ENCODE measurements at regions not wholly inside any gene's neighbourhood (a gene's known extent, or its start where the extent isn't known, plus 50 kb on each side); places are given as distances from the start of the nearest gene placed in this dataset.

GRCh38 chr11:70595016-70595415 is 196.7 kb downstream of the CTTN start:
- in situ Hi-C loops (cut with MboI): no loop called here
- no peaks in the 10 kb centered on the region for H4K20me1 ChIP-seq (replicated peaks; ENCODE audit: control insufficient read depth, insufficient read depth, low read length)
- no TSS peak for BruUV-seq (replicated peaks)
- no peak overlapping the region for H2AFZ ChIP-seq (ENCODE audit: low read depth, low read length)
- no peak for DNase-seq (ENCODE audit: extremely low read depth in 1 of 4, low spot score in 3 of 4)
- H3K27me3 ChIP-seq (ENCODE audit: control insufficient read depth in 2 of 2, insufficient read depth in 2 of 2, low read length in 2 of 2): peaks cover 9 to 53% of the 10 kb centered on the region in 2 experiments; a peak in 3 of 5 replicates
- ChIA-PET POLR2A (no interaction called here), CTCF (ENCODE audit: low intra/inter-chr PET ratio) (no interaction called here)
- ATAC-seq: no peak
- no peaks in the 10 kb centered on the region for H3K9me1 ChIP-seq (ENCODE audit: control insufficient read depth, insufficient read depth, low read length)
- 3% methylated on average over 7 of the region's 13 CpGs for WGBS (ENCODE audit: insufficient coverage, low coverage, missing lambda C conversion rate)
- H3K9ac ChIP-seq (ENCODE audit: insufficient read depth in 1 of 2, low read depth in 2 of 2, low read length in 2 of 2): no peak overlapping the region
- H3K9me3 ChIP-seq (replicated peaks; ENCODE audit: control insufficient read depth, insufficient read depth, low read depth, low read length): no peaks in the 10 kb centered on the region
- no peak for FAIRE-seq
- no peak for TF ChIP-seq CBFA2T2 (conservative IDR thresholded peaks at IDR 0.05)
- no peak for TF ChIP-seq JUN (IDR thresholded peaks at IDR 0.05; ENCODE audit: borderline replicate concordance, low read depth, low read length)
- no peak for TF ChIP-seq JUN (CRISPR knock-in tag; IDR thresholded peaks at IDR 0.05; ENCODE audit: borderline replicate concordance)
- no peak for TF ChIP-seq RFX1 (IDR thresholded peaks at IDR 0.05)
- TF ChIP-seq HMG20B (CRISPR knock-in tag; IDR thresholded peaks at IDR 0.05): no peak
- TF ChIP-seq HDAC2 (IDR thresholded peaks at IDR 0.05): no peak
- TF ChIP-seq BDP1 (IDR thresholded peaks at IDR 0.05; ENCODE audit: insufficient read depth, insufficient read length): no peak
- no peak for TF ChIP-seq ZBED1 (IDR thresholded peaks at IDR 0.05)
- no peak for TF ChIP-seq GATAD2A (IDR thresholded peaks at IDR 0.05)
- TF ChIP-seq SPI1 (IDR thresholded peaks at IDR 0.05; ENCODE audit: borderline replicate concordance, low read depth, low read length): no peak
- no peak for TF ChIP-seq U2AF1 (optimal IDR thresholded peaks at IDR 0.05; ENCODE audit: low read depth, low read length)
- TF ChIP-seq POLR2AphosphoS5 (IDR thresholded peaks at IDR 0.05; ENCODE audit: control insufficient read depth, insufficient read depth, low read depth, low read length): no peak
- TF ChIP-seq YY1 (IDR thresholded peaks at IDR 0.05; ENCODE audit: borderline replicate concordance in 1 of 3, control insufficient read depth in 1 of 3, extremely low read depth in 1 of 3, insufficient read depth in 3 of 3, insufficient read length in 1 of 3, insufficient replicate concordance in 2 of 3, low read depth in 1 of 3, low read length in 2 of 3): no peak
- TF ChIP-seq CEBPB (tag; IDR thresholded peaks at IDR 0.05): no peak
- no peak for TF ChIP-seq NBN (IDR thresholded peaks at IDR 0.05; ENCODE audit: low read depth)
- TF ChIP-seq ZNF212 (CRISPR knock-in tag; IDR thresholded peaks at IDR 0.05): no peak
- TF ChIP-seq MIER1 (IDR thresholded peaks at IDR 0.05; ENCODE audit: low read depth): no peak
- no peak for TF ChIP-seq ZNF124 (CRISPR knock-in tag; IDR thresholded peaks at IDR 0.05)
- TF ChIP-seq CHD1 (IDR thresholded peaks at IDR 0.05; ENCODE audit: low read length): no peak
- TF ChIP-seq BCOR (IDR thresholded peaks at IDR 0.05): no peak
- TF ChIP-seq STAT5B (CRISPR knock-in tag; IDR thresholded peaks at IDR 0.05): no peak
- intact Hi-C loops (cut with micrococcal nuclease): no loop called here
- no peaks in the 10 kb centered on the region for H3K79me2 ChIP-seq (ENCODE audit: control insufficient read depth, insufficient read depth, low read length)
- no peaks in the 10 kb centered on the region for H3K36me3 ChIP-seq (ENCODE audit: control insufficient read depth, insufficient read depth, low read length)
- no peak overlapping the region for H3K4me2 ChIP-seq (ENCODE audit: insufficient read depth, low read length)
- H3K4me3 ChIP-seq: no peak overlapping the region
- H3K4me1 ChIP-seq (replicated peaks in 1 of 2; ENCODE audit: control insufficient read depth in 2 of 2, insufficient read depth in 2 of 2, low read length in 2 of 2): no peaks in the 10 kb centered on the region
- H3K27ac ChIP-seq (ENCODE audit: extremely low read depth, low read depth, low read length): no peak overlapping the region

All from K562 (cell line).